H1 (cell line): ENCODE measurements at regions not wholly inside any gene's neighbourhood (a gene's known extent, or its start where the extent isn't known, plus 50 kb on each side); places are given as distances from the start of the nearest gene placed in this dataset.

Experiments
- CTCF ChIA-PET: fragments of 300-600 bp; sonication (Branson Sonifier 250); formaldehyde crosslinking; loops from one replicate; lab custom pipeline; 2021; ENCODE audit not compliant: partially characterized antibody; lab: Charles Lee
- POLR2A ChIA-PET: fragments of 300-600 bp; sonication (Branson Sonifier 250); formaldehyde crosslinking; loops from one replicate; lab custom pipeline; 2021; ENCODE audit warnings: inconsistent platforms; ENCODE audit not compliant: partially characterized antibody; lab: Charles Lee
- DNase-seq, 2 experiments: peaks; one replicate each; pipeline versions ENCODE4 v3.0.0 to v3.0.0-alpha.2; 2010 to 2022; ENCODE audit warnings: low spot score in 2 of 2, low read depth in 1 of 2, mixed read lengths in 1 of 2
- FAIRE-seq: peaks from 2 replicates; lab custom pipeline; 2011; peaks lifted over from hg19 to GRCh38; lab: Jason Lieb, UNC
- H2AFZ ChIP-seq: 2 replicates; pipeline ENCODE4 v1.8.1; 2012; ENCODE audit warnings: low read length, inconsistent platforms
- H2AK5ac ChIP-seq: 2 replicates; pipeline ENCODE4 v1.6.1; 2013; ENCODE audit warnings: low read depth, low read length
- H2BK120ac ChIP-seq: replicated peaks from 2 replicates; pipeline ENCODE3; 2013; ENCODE audit warnings: low read depth, low read length, inconsistent platforms
- H2BK12ac ChIP-seq: 2 replicates; pipeline ENCODE4 v1.6.1; 2013; ENCODE audit warnings: low read depth, low read length
- H2BK15ac ChIP-seq: 2 replicates; pipeline ENCODE4 v1.6.1; 2013; ENCODE audit warnings: low read length
- H2BK20ac ChIP-seq: 2 replicates; pipeline ENCODE4 v1.6.1; 2013; ENCODE audit warnings: low read length
- H2BK5ac ChIP-seq: 2 replicates; pipeline ENCODE4 v1.6.1; 2013; ENCODE audit warnings: low read depth, low read length
- H3K14ac ChIP-seq: 2 replicates; pipeline ENCODE4 v1.6.1; 2013; ENCODE audit warnings: inconsistent platforms; ENCODE audit not compliant: insufficient read length
- H3K18ac ChIP-seq: 2 replicates; pipeline ENCODE4 v1.6.1; 2013; ENCODE audit warnings: low read length; ENCODE audit errors: extremely low read depth
- H3K23ac ChIP-seq: 2 replicates; pipeline ENCODE4 v1.6.1; 2013; ENCODE audit warnings: inconsistent platforms; ENCODE audit not compliant: insufficient read length
- H3K23me2 ChIP-seq: 2 replicates; pipeline ENCODE4 v1.6.1; 2013; ENCODE audit warnings: low read depth, low read length
- H3K27ac ChIP-seq: 2 replicates; pipeline ENCODE4 v1.6.1; 2011; ENCODE audit warnings: low read depth, low read length, inconsistent platforms
- H3K27me3 ChIP-seq, 4 experiments: replicated peaks in 1 of 4; 1 replicate in 1 of 4; 2 replicates in 3 of 4; pipeline versions ENCODE4 v1.6.1 to v1.8.1; 2011 to 2013; ENCODE audit warnings: low read length in 3 of 4, mild to moderate bottlenecking in 3 of 4, inconsistent platforms in 2 of 4, mixed read lengths in 2 of 4, moderate library complexity in 1 of 4; ENCODE audit not compliant: control insufficient read depth in 3 of 4, insufficient read depth in 3 of 4; ENCODE audit errors: extremely low read depth in 1 of 4
- H3K36me3 ChIP-seq, 4 experiments: 2 replicates each; pipeline versions ENCODE4 v1.6.1 to v1.8.1; 2011 to 2013; ENCODE audit warnings: mild to moderate bottlenecking in 4 of 4, low read length in 3 of 4, moderate library complexity in 2 of 4, control low read depth in 1 of 4, inconsistent platforms in 1 of 4; ENCODE audit not compliant: insufficient read depth in 4 of 4, control insufficient read depth in 2 of 4
- H3K4ac ChIP-seq: replicated peaks from 2 replicates; pipeline ENCODE3; 2013; ENCODE audit warnings: low read length, low read depth, mixed read lengths, inconsistent platforms; ENCODE audit not compliant: insufficient read length
- H3K4me1 ChIP-seq, 4 experiments: replicated peaks in 1 of 4; 1 replicate in 1 of 4; 2 replicates in 3 of 4; pipeline versions ENCODE4 v1.6.1 to v1.8.1; 2011 to 2013; ENCODE audit warnings: low read length in 3 of 4, inconsistent platforms in 2 of 4, mixed read lengths in 1 of 4; ENCODE audit not compliant: insufficient read depth in 4 of 4, control insufficient read depth in 3 of 4
- H3K4me2 ChIP-seq, 2 experiments: 2 replicates each; pipeline versions ENCODE4 v1.6.1 to v1.8.1; 2011 to 2013; ENCODE audit warnings: low read depth in 2 of 2, low read length in 2 of 2, control low read depth in 1 of 2, inconsistent platforms in 1 of 2, mild to moderate bottlenecking in 1 of 2; ENCODE audit not compliant: insufficient read depth in 1 of 2
- H3K4me3 ChIP-seq, 4 experiments: fragments of 200-600, 300-600 bp in 1 of 4; sonication (generic), shearing (Covaris generic), sonication (Bioruptor Twin) in 1 of 4; 2 replicates each; pipeline versions ENCODE4 v1.5.1 to v1.8.1; 2011 to 2016; ENCODE audit warnings: low read length in 4 of 4, low read depth in 3 of 4, control low read depth in 2 of 4, inconsistent platforms in 2 of 4, mild to moderate bottlenecking in 2 of 4, mixed read lengths in 1 of 4, moderate library complexity in 1 of 4; ENCODE audit not compliant: insufficient read depth in 2 of 4; ENCODE audit errors: extremely low read depth in 1 of 4
- H3K56ac ChIP-seq: replicated peaks from 2 replicates; pipeline ENCODE3; 2013; ENCODE audit warnings: low read depth, mild to moderate bottlenecking, mixed read lengths, low read length, inconsistent platforms; ENCODE audit not compliant: insufficient read length
- H3K79me1 ChIP-seq: 2 replicates; pipeline ENCODE4 v1.6.1; 2013; ENCODE audit warnings: low read depth, low read length, control low read depth
- H3K79me2 ChIP-seq, 2 experiments: 2 replicates each; pipeline versions ENCODE4 v1.6.1 to v1.8.1; 2012 to 2013; ENCODE audit warnings: low read length in 2 of 2, mild to moderate bottlenecking in 2 of 2, inconsistent platforms in 1 of 2; ENCODE audit not compliant: insufficient read depth in 2 of 2, control insufficient read depth in 1 of 2
- H3K9ac ChIP-seq, 4 experiments: replicated peaks in 1 of 4; 1 replicate in 1 of 4; 2 replicates in 3 of 4; pipeline versions ENCODE4 v1.6.1 to v1.8.1; 2011 to 2013; ENCODE audit warnings: low read depth in 3 of 4, low read length in 3 of 4, control low read depth in 2 of 4, mild to moderate bottlenecking in 2 of 4, moderate library complexity in 2 of 4, inconsistent platforms in 1 of 4; ENCODE audit errors: extremely low read depth in 1 of 4
- H3K9me3 ChIP-seq, 2 experiments: 2 replicates each; pipeline versions ENCODE4 v1.6.1 to v1.8.1; 2012 to 2013; ENCODE audit warnings: mild to moderate bottlenecking in 2 of 2, moderate library complexity in 2 of 2, control low read depth in 1 of 2, inconsistent platforms in 1 of 2, low read depth in 1 of 2, low read length in 1 of 2, mixed read lengths in 1 of 2; ENCODE audit not compliant: insufficient read depth in 2 of 2
- H4K20me1 ChIP-seq, 2 experiments: replicated peaks in 1 of 2; 2 replicates each; pipeline versions ENCODE3 to v1.8.1; 2011 to 2013; ENCODE audit warnings: inconsistent platforms in 2 of 2, low read length in 2 of 2, mild to moderate bottlenecking in 1 of 2; ENCODE audit not compliant: insufficient read depth in 2 of 2, control insufficient read depth in 1 of 2
- H4K5ac ChIP-seq: 2 replicates; pipeline ENCODE4 v1.6.1; 2013; ENCODE audit warnings: low read length, low read depth, mixed read lengths, inconsistent platforms; ENCODE audit not compliant: insufficient read length
- H4K8ac ChIP-seq: 2 replicates; pipeline ENCODE4 v1.8.0; 2013; ENCODE audit warnings: mild to moderate bottlenecking, moderate library complexity, low read length, inconsistent platforms; ENCODE audit not compliant: insufficient read depth; ENCODE audit errors: extremely low read depth
- H4K91ac ChIP-seq: replicated peaks from 2 replicates; pipeline ENCODE3; 2013; ENCODE audit warnings: low read length, mixed read lengths, inconsistent platforms; ENCODE audit not compliant: insufficient read length
- BACH1 ChIP-seq: IDR thresholded peaks from 2 replicates; pipeline ENCODE4 v1.6.1; 2012; ENCODE audit warnings: low read length, improper control_type of control experiment
- CBX5 ChIP-seq: fragments of 300-800, 300-1000 bp; sonication (generic); IDR thresholded peaks from 2 replicates; pipeline ENCODE4 v1.7.1; 2016; ENCODE audit warnings: antibody characterized with exemption, low read length, low read depth
- GTF2F1 ChIP-seq: IDR thresholded peaks from 2 replicates; pipeline ENCODE4 v1.6.1; 2012; ENCODE audit warnings: low read depth, low read length, improper control_type of control experiment, borderline replicate concordance
- RBBP5 ChIP-seq: IDR thresholded peaks from 2 replicates; pipeline ENCODE4 v1.7.1; 2012; ENCODE audit warnings: low read depth, mild to moderate bottlenecking, inconsistent platforms, low read length, moderate library complexity, borderline replicate concordance
- SIN3A ChIP-seq, 2 experiments: IDR thresholded peaks in 1 of 2; conservative IDR thresholded peaks in 1 of 2; 2 replicates each; pipeline ENCODE4 v1.6.1; 2011 to 2012; ENCODE audit warnings: low read length in 2 of 2, improper control_type of control experiment in 1 of 2, low read depth in 1 of 2, mild to moderate bottlenecking in 1 of 2
- SIRT6 ChIP-seq: IDR thresholded peaks from one replicate; pipeline ENCODE4 v1.7.1; 2012; ENCODE audit warnings: low read length, inconsistent platforms
- TBP ChIP-seq: IDR thresholded peaks from 2 replicates; pipeline ENCODE4 v1.6.1; 2011; ENCODE audit warnings: low read depth, low read length, improper control_type of control experiment
- ZNF274 ChIP-seq: IDR thresholded peaks from 2 replicates; pipeline ENCODE4 v1.7.0; 2012; ENCODE audit warnings: low read length, borderline replicate concordance; ENCODE audit errors: extremely low read depth
- WGBS, 2 experiments: shearing (Covaris generic) in 1 of 2; methylation state at CpG; one replicate each; pipeline versions ENCODE4 v1.1.6 to v1.1.7; 2013 to 2015; ENCODE audit warnings: low lambda C conversion rate in 2 of 2, mixed read lengths in 2 of 2, inconsistent platforms in 1 of 2, low coverage in 1 of 2, missing lambda C conversion rate in 1 of 2; ENCODE audit not compliant: insufficient replicate concordance in 2 of 2, insufficient coverage in 1 of 2, insufficient read length in 1 of 2; ENCODE audit errors: extremely low coverage in 1 of 2, missing lambda C conversion rate in 1 of 2; 5-methylcytosine and 5-hydroxymethylcytosine counted together

- Histone ChIP-seq H2BK120ac (no peak overlapping the region), H3K9me3 (no peaks in the 10 kb centered on the region), H3K4me1 (no peaks in the 10 kb centered on the region), H3K36me3 (no peaks in the 10 kb centered on the region), H2BK5ac (no peak overlapping the region), H3K27ac (no peak overlapping the region), H3K79me2 (no peaks in the 10 kb centered on the region), H3K27me3 (no peaks in the 10 kb centered on the region), H3K4me2 (no peak overlapping the region), H3K4me3 (no peak overlapping the region), H4K20me1 (no peaks in the 10 kb centered on the region), H2AFZ (no peak overlapping the region), H4K5ac (no peak overlapping the region), H3K23me2 (no peaks in the 10 kb centered on the region), H4K91ac (no peak overlapping the region), H2AK5ac (no peak overlapping the region), H3K18ac (no peak overlapping the region), H2BK12ac (no peak overlapping the region), H3K4ac (no peak overlapping the region), H2BK20ac (no peak overlapping the region), H4K8ac (no peak overlapping the region), H3K79me1 (no peaks in the 10 kb centered on the region), H3K56ac (no peak overlapping the region), H2BK15ac (no peak overlapping the region), H3K14ac (no peak overlapping the region), H3K23ac (no peak overlapping the region), H3K9ac (no peak overlapping the region)
- ChIA-PET POLR2A (no interaction called here), CTCF (interaction anchor here (2.2 kb wide), 1 partner anchor 14 kb away, joined by 7 read pairs; no protein-coding TSS in a partner anchor)
- FAIRE-seq (no peak), DNase-seq (no peak)
- no peak for TF ChIP-seq TBP
- TF ChIP-seq SIRT6, result no peak
- TF ChIP-seq RBBP5, result no peak
- TF ChIP-seq SIN3A (conservative IDR thresholded peaks at IDR 0.05 in 1 of 2, IDR thresholded peaks at IDR 0.05 in 1 of 2; ENCODE audit: low read depth in 1 of 2, low read length in 2 of 2), result no peak
- TF ChIP-seq CBX5, result no peak
- no peak for TF ChIP-seq BACH1
- TF ChIP-seq GTF2F1, result no peak
- no peak for TF ChIP-seq ZNF274
- 92% methylated on average over 3 of the region's 3 CpGs; no CpG with 5 or more reads in 1 of the 2 experiments for WGBS, 2 experiments
These were observed 506.7 kb upstream of the NBEA start for GRCh38 chr13:34435338-34435737.
